Gastroesophageal sphincter (tissue), 4 donors: ENCODE measurements at regions not wholly inside any gene's neighbourhood (a gene's known extent, or its start where the extent isn't known, plus 50 kb on each side); places are given as distances from the start of the nearest gene placed in this dataset.

ENCODE experiments used
- ATAC-seq: fragments of 150-250 bp; one replicate; pipeline ENCODE4 v1.9.1; 2016; ENCODE audit warnings: mild to moderate bottlenecking, moderate library complexity
- H3K27ac ChIP-seq, 4 donors: fragments of 200-600 bp; sonication (generic) in 3 of 4; 1 replicate in 3 of 4; 2 replicates in 1 of 4; pipeline ENCODE4 v1.5.1; 2016 to 2019
- H3K27me3 ChIP-seq: fragments of 200-600 bp; sonication (generic); one replicate; pipeline ENCODE4 v1.5.1; 2019
- H3K36me3 ChIP-seq, 2 donors: fragments of 200-600 bp; sonication (generic); one replicate each; pipeline ENCODE4 v1.5.1; 2019; ENCODE audit warnings: control low read depth in 1 of 2
- H3K4me1 ChIP-seq, 3 donors: fragments of 200-600 bp; sonication (generic); 1 replicate in 2 of 3; 2 replicates in 1 of 3; pipeline ENCODE4 v1.5.1; 2016 to 2019; ENCODE audit warnings: control low read depth in 2 of 3
- H3K4me3 ChIP-seq, 2 donors: fragments of 200-600 bp; sonication (generic); one replicate each; pipeline ENCODE4 v1.5.1; 2019; ENCODE audit warnings: mild to moderate bottlenecking in 1 of 2, moderate library complexity in 1 of 2
- H3K9me3 ChIP-seq, 3 donors: fragments of 200-600 bp; sonication (generic); one replicate each; pipeline ENCODE4 v1.5.1; 2017 to 2019; ENCODE audit warnings: control low read depth in 2 of 3
- EP300 ChIP-seq: sonication (generic); formaldehyde crosslinking; IDR thresholded peaks from one replicate; pipeline ENCODE4 v1.6.1; 2017; ENCODE audit warnings: antibody characterized with exemption, mild to moderate bottlenecking
- POLR2A ChIP-seq, 2 donors: fragments of 450-650 bp; IDR thresholded peaks; one replicate each; pipeline ENCODE4 v1.6.1; 2017; ENCODE audit warnings: antibody characterized with exemption in 2 of 2, mild to moderate bottlenecking in 2 of 2, moderate library complexity in 1 of 2
- POLR2AphosphoS5 ChIP-seq: sonication (generic); formaldehyde crosslinking; IDR thresholded peaks from one replicate; pipeline ENCODE4 v1.6.1; 2017; ENCODE audit warnings: antibody characterized with exemption
- WGBS, 2 donors: methylation state at CpG; one replicate each; pipeline ENCODE4 v1.1.5; 2018; ENCODE audit warnings: low coverage in 1 of 2; 5-methylcytosine and 5-hydroxymethylcytosine counted together
- TF ChIP-seq, protein P1 (sequence below), 4 experiments: fragments of 200-600 bp in 2 of 4; fragments of 450-650 bp in 2 of 4; sonication (generic) in 1 of 4; IDR thresholded peaks; one replicate each; pipeline ENCODE4 v1.5.1; 2017 to 2019; ENCODE audit warnings: antibody characterized with exemption in 4 of 4, mild to moderate bottlenecking in 2 of 4, moderate library complexity in 2 of 4

DNA sequence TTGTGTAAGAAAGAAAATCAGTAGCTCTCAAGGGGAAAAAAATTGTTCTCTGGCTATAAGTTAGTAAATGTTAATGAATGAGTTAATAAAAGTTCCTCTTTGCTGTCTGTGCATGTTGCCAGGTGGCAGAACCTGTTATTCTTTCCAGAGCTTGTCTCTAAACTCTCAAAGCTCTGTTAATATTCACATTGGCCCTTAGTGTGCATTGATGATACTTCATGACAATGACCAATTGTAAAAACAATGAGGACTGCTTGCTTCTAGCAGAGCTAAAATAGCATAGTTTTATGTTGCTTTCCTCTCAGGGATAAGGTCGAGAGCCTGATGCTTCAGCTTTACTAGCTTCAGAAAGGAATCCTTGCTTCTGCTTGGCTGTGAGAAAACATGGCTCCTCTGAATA is 91.5 kb downstream of the RAD51AP2 start:
- H3K27me3 ChIP-seq = no peaks in the 10 kb centered on the region
- H3K27ac ChIP-seq = no peak overlapping the region
- no peak for ATAC-seq
- no peaks in the 10 kb centered on the region for H3K9me3 ChIP-seq
- H3K36me3 ChIP-seq = no peaks in the 10 kb centered on the region
- TF ChIP-seq POLR2AphosphoS5 (no peak), EP300 (no peak), POLR2A (IDR thresholded peaks at IDR 0.05) (no peak)
- TF ChIP-seq, protein P1, sequence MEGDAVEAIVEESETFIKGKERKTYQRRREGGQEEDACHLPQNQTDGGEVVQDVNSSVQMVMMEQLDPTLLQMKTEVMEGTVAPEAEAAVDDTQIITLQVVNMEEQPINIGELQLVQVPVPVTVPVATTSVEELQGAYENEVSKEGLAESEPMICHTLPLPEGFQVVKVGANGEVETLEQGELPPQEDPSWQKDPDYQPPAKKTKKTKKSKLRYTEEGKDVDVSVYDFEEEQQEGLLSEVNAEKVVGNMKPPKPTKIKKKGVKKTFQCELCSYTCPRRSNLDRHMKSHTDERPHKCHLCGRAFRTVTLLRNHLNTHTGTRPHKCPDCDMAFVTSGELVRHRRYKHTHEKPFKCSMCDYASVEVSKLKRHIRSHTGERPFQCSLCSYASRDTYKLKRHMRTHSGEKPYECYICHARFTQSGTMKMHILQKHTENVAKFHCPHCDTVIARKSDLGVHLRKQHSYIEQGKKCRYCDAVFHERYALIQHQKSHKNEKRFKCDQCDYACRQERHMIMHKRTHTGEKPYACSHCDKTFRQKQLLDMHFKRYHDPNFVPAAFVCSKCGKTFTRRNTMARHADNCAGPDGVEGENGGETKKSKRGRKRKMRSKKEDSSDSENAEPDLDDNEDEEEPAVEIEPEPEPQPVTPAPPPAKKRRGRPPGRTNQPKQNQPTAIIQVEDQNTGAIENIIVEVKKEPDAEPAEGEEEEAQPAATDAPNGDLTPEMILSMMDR (IDR thresholded peaks at IDR 0.05) = no peak
- no peaks in the 10 kb centered on the region for H3K4me1 ChIP-seq
- no peak overlapping the region for H3K4me3 ChIP-seq
- 11 to 29% methylated on average over 1 of the region's 1 CpG for WGBS, 2 donors

DNA sequence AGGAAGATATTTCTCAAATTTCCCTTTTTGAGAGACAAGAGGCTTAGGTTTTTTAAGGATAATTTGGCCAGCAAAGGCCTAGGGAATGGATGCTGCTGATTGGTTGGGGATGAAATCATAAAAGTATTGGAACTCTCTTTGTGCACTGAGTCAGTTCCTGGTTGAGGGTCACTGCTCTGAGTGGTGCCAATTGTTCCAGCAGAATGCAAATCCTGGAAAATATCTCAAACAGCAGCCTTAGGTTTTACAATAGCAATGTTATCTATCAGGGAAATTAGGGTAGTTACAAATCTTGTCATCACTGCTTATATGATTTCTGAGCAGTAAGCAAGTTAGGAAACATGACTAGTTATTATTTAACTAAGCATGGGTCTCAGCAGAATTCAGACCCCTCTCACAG is 96.2 kb downstream of the RAD51AP2 start:
- no peak overlapping the region for H3K27ac ChIP-seq
- no peaks in the 10 kb centered on the region for H3K9me3 ChIP-seq
- no peaks in the 10 kb centered on the region for H3K4me1 ChIP-seq
- H3K4me3 ChIP-seq = no peak overlapping the region
- no peaks in the 10 kb centered on the region for H3K27me3 ChIP-seq
- no peaks in the 10 kb centered on the region for H3K36me3 ChIP-seq
- no peak for TF ChIP-seq EP300
- no peak for TF ChIP-seq POLR2A (IDR thresholded peaks at IDR 0.05)
- TF ChIP-seq POLR2AphosphoS5 = no peak
- TF ChIP-seq, protein P1 (IDR thresholded peaks at IDR 0.05) = no peak
- no peak for ATAC-seq

DNA sequence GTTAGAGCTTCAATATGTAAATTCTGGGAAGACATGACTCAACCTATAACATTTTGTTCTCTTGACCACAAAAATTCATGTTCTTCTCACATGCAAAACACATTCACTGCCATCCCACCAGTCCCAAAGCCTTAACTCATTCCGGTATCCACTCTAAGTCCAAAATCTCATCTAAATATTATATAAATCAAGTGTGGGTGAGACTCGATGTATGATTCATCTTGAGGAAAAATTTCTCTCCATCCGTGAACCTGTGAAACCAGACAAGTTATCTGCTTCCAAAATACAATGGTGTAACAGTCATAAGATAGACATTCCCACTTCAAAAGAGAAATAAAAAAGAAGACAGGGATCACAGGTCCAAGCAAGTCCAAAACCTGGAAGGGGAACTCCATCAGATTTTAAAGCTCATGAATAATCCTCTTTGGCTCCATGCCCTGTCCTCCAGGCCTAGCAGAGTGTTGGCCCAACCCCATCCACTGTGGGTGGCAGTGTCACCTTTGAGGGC is 101.3 kb downstream of the RAD51AP2 start:
- H3K9me3 ChIP-seq = no peaks in the 10 kb centered on the region
- TF ChIP-seq POLR2A (IDR thresholded peaks at IDR 0.05) = no peak
- TF ChIP-seq, protein P1 (IDR thresholded peaks at IDR 0.05) = no peak
- no peak overlapping the region for H3K4me3 ChIP-seq
- no peaks in the 10 kb centered on the region for H3K27me3 ChIP-seq
- H3K27ac ChIP-seq = no peak overlapping the region
- no peak for ATAC-seq
- WGBS, 2 donors = 61 to 93% methylated on average over 3 of the region's 3 CpGs
- no peaks in the 10 kb centered on the region for H3K36me3 ChIP-seq
- no peaks in the 10 kb centered on the region for H3K4me1 ChIP-seq

DNA sequence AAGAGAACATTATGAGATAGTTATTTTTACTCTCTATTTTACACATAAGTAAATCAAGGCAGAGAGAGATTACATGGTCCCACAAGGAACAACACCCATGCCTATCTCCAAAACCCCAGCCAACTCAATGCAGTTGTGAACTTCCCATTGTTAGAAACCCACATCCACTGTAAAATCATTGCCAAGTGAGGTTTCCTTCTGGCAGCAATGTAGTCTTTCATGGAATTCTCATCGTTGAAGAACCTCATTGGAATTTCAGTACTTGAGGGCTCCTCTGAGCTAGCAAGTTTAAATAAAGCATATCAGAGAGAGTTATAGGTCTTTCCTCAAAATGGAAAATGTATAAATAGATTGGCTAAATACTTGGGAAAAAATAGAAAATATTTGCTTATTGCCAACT is 105.2 kb downstream of the RAD51AP2 start:
- Histone ChIP-seq H3K4me3 (no peak overlapping the region), H3K36me3 (no peaks in the 10 kb centered on the region), H3K9me3 (no peaks in the 10 kb centered on the region), H3K4me1 (no peaks in the 10 kb centered on the region), H3K27ac (no peak overlapping the region), H3K27me3 (no peaks in the 10 kb centered on the region)
- 67% methylated on average over 1 of the region's 1 CpG for WGBS, 2 donors
- TF ChIP-seq POLR2A (IDR thresholded peaks at IDR 0.05) (no peak), EP300 (no peak), POLR2AphosphoS5 (no peak)
- TF ChIP-seq, protein P1 (IDR thresholded peaks at IDR 0.05) = no peak
- ATAC-seq = no peak

DNA sequence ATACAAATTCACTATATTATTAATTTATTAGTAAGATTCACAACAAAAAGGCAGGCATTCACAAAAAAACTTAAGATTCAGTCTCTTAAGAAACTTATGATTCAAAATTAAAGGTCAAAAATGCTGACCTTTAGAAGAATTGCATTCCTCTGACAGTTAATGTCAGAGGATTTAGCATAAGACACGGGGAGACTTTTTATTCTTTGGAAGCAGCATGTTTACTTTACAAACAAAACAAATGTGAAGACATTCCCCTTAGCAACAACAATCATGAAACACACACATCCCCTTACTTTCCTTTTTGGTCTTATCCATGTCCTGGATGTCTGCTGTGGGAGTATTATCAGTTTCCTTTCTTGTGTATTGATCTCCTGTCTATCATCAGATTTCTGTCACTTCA is 117.1 kb downstream of the RAD51AP2 start:
- Histone ChIP-seq H3K4me3 (no peak overlapping the region), H3K4me1 (no peaks in the 10 kb centered on the region), H3K27me3 (no peaks in the 10 kb centered on the region), H3K27ac (no peak overlapping the region), H3K36me3 (no peaks in the 10 kb centered on the region), H3K9me3 (peaks cover 0 to 21% (median 0%) of the 10 kb centered on the region in 3 donors)
- TF ChIP-seq POLR2A (IDR thresholded peaks at IDR 0.05) = no peak
- TF ChIP-seq, protein P1 (IDR thresholded peaks at IDR 0.05) = no peak
- TF ChIP-seq EP300 = no peak
- TF ChIP-seq POLR2AphosphoS5 = no peak
- WGBS, 2 donors = 47 to 55% methylated on average over 1 of the region's 1 CpG
- no peak for ATAC-seq
